NCI-H526 (cell line): ENCODE measurements at regions not wholly inside any gene's neighbourhood (a gene's known extent, or its start where the extent isn't known, plus 50 kb on each side); places are given as distances from the start of the nearest gene placed in this dataset.
"Not testable (repeated sequence)": the region's sequence is repeated elsewhere in the genome, so short reads cannot be mapped to it uniquely, and the experiment has no call there.

ENCODE experiments used
- DNase-seq, 2 experiments: peaks; one replicate each; lab custom pipeline; 2025; lab: John Stamatoyannopoulos, UW

GRCh38 chr2:149800624-149801542 is 213.3 kb upstream of the MMADHC start:
- no peak for DNase-seq

GRCh38 chr2:149799013-149799705 is 211.6 kb upstream of the MMADHC start:
- DNase-seq: peak; percentile 9 to 56

DNA sequence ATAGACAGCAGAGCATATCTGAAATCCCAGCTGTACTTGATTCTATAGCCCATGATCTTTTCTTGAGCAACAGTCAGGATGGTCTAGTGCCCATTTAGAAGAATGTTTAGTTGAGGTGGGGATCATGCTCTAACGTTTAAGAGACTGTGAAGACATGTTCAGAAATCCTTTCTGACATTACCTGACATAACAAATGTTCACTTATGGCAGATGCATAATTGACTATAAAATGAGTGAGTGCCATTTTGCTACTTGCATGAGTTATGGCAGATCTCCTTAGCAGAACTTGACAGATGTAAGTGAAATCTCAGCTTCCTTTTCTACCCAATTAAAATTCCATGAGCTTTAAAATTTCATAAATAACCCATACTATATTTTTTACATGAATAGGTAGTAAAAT is 209.5 kb upstream of the MMADHC start:
- DNase-seq: no peak

GRCh38 chr2:149789549-149789948 is 202.0 kb upstream of the MMADHC start:
- DNase-seq: no peak

DNA sequence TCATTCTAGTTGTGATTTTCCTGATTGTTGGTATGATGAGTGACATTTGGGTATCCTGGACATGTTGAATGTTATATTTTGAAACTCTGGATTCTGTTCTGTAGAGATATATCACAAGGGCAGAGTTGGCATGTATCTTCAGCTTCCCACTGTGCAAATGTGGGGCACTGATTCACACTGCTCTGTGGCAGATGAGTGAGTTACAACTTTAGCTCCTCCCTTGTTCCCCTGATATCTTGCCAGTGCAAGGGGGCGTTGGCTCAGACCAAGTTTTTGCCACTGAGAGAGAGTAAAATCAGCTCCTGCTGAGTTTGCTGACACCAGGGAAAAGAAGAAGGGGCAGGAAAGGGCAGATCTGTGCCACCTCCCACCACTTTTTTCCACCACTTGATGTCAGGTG is 199.6 kb upstream of the MMADHC start:
- DNase-seq: no peak

DNA sequence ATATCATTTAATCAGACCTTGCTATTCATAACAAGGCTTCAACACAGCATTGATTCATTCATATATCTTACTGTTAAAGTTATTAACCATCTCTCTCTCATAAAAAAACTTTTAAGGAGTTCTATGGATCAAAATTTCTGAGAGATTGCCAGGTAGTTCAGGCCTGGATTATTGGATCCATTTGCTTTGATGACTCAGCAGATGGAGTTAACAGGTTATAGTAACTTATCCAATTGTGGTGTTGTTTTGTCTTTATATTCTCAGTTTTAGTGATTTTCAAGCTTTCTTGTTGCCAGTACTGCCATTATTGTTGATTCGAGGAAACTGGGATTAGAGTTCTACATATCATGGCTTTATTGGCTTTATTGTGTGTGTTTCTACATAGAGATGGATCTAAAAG is 195.7 kb upstream of the MMADHC start:
- no peak for DNase-seq

DNA sequence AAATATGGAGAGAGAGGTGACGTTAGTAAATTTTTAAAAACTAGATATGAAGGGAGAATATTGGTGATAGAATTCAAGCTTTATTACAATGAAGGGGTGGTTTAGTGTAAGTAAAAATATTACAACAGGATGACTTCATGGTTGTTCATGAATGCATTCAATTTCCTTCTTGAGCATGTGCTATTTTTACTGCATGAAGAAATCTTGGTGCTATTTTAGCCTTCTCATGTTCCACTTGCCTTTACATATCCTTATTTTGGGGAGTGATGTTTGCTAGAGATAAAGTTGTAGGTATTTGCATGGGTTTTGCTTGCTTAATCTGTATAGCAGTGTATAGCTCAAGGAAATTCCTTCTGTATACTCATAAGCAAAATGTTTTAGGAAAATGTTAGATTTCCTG is 195.0 kb upstream of the MMADHC start:
- peak in 1 of 2 experiments; percentile 7 for DNase-seq

DNA sequence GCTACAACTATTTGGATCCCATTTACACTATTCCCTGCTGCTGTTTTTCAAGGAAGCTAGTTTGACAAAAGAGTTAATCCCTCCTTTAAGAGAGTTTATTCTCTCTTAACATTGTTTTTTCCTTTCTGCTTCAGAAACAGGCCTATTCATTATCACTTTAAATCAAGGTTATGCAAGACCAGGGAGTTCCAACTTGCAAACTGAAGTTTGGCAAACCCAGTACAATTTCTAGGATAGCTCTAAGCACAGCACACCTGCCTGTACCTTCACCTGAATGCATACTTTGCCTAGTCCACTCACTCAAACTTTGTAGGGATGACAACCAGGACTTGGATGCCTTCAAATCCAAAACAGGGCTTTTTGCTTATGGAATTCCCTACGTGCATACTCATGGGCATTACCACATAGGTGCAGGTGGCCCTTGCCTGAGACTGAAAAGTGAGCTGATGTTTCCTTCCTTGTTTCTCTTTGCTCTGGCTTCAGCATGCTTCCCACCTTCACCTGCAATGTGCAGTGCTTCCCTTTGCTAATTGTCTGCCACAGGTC is 193.8 kb upstream of the MMADHC start:
- DNase-seq: no peak

DNA sequence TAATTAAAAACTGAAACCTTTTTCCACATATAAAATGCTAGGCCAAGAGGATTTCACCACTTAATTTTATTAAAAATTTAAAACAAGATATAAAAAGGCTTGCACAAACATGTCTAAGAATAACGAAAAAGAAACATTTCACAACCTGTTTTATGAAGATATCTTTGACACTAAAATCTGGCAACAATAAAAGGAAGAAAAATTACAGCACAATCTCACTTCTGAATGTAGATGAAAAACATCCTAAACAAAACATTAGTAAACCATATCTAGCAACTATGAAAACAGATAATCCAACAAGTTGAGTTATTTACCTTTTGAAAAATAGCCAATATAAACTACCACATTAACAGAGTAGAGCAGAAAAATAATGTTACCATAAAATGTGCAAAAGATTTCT is 185.4 kb upstream of the MMADHC start:
- DNase-seq: no peak

DNA sequence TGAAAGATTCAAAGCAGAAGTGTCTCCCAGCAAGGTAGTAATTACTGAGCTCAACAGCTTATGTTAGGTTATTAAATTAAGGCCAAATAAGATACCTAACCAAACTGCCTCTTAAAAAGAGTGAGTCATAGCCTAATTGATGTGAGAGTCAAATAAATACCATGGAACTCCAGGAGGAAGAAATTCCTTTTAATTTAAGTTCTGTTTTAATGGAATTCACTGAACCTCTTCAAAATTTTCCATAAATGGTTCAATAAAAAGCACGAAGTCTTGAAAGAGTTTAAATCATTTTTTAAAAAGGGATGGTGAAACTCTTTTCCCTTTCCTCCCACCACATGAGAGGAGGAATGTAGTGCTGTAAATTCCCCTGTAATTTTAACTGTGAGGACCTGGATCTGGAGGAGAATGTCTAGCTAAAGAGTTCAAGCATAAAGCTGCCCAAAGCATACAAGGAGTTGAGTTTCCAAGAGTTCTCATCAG is 180.8 kb upstream of the MMADHC start:
- peak in 1 of 2 experiments; percentile 3 for DNase-seq

GRCh38 chr2:149767516-149767974 is 180.0 kb upstream of the MMADHC start:
- no peak for DNase-seq

- DNase-seq: no peak
Measured at GRCh38 chr2:149766339-149766738, 178.8 kb upstream of the MMADHC start.

DNA sequence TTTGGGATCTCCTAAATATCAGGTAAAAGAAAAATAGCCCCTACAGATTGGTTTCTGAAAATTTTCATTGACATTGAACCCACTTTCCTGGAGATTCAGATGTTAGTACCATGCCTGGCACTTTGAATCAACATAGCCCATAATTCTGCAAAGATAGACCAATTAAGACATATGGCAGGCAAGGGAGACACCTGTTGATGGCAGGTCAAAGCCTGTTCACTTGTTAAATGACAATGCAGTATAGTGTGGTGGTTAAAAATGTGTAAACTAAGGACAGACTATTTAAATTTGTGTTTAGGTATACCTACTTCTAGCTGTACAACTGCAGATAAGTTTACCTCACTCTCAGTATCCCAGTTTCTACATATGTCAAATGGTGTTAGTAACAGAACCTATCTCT is 178.1 kb upstream of the MMADHC start:
- DNase-seq: no peak

- DNase-seq: no peak
Measured at GRCh38 chr2:149765003-149765402, 177.4 kb upstream of the MMADHC start.

DNA sequence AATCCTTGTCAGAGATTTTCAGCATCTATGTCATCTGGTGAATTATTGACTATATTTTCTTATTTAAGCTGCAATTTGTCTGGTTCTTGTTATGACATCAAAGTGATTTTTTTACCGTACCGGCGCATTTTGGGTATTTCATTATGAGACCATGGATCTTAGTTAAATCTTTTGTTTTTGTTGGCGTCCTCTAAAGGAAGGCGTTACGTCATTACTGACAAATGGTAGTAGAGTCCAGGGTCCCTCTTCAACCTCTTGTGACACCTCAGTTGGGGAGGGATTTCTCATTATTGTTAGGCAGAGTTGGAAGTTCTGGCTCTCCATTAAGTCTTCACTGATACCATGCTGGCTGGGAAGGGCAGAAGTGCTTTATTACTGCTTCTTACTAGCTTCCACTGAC is 175.8 kb upstream of the MMADHC start:
- DNase-seq: no peak

DNA sequence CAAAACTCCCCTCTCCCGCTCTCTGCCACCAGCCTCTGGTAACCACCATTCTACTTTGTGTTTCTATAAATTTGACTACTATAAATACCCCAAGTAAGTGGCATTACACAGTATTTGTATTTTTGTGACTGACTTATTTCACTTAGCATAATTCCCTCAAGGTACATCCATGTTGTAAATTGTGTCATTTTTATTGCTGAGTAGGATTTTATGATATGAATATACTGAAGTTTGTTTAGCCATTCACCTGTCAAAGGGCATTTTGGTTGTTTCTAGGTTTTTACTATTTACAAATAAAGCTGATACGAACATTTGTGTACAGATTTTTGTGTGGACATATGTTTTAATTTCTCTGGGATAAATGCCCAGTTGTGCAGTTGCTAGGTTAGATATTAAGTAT is 174.0 kb upstream of the MMADHC start:
- DNase-seq: no peak

GRCh38 chr2:149759382-149759781 is 171.8 kb upstream of the MMADHC start:
- not testable (repeated sequence) for DNase-seq

DNA sequence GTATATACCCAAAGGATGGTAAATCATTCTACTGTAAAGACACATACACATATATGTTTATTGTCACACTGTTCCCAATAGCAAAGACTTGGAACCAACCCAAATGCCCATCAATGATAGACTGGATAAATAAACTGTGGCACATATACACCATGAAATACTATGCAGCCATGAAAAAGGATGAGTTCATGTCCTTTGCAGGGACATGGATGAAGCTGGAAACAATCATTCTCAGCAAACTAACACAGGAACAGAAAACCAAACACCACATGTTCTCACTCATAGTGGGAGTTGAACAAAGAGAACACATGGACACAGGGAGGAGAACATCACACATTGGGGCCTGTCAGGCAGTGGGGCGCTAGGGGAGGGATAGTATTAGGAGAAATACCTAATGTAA is 167.1 kb upstream of the MMADHC start:
- DNase-seq: not testable (repeated sequence)

DNA sequence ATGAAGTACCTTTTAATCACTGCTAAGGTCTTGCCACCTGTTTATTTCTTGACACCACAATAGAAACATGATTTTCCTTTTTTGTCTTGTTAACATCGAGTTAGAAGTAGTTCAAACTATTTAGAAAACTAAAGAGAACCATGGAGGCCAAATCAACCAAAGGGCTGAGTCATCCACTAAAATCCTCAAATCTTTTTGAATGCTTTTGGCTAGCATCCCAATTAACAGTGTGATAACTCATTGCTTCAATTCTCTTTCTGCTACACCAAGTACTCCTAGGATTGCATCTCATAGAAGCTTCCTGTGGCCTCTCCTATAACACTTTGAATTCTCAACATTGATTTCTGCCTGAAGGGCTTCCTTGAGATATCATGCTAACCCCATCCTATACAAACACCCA is 159.9 kb upstream of the MMADHC start:
- DNase-seq: no peak

DNA sequence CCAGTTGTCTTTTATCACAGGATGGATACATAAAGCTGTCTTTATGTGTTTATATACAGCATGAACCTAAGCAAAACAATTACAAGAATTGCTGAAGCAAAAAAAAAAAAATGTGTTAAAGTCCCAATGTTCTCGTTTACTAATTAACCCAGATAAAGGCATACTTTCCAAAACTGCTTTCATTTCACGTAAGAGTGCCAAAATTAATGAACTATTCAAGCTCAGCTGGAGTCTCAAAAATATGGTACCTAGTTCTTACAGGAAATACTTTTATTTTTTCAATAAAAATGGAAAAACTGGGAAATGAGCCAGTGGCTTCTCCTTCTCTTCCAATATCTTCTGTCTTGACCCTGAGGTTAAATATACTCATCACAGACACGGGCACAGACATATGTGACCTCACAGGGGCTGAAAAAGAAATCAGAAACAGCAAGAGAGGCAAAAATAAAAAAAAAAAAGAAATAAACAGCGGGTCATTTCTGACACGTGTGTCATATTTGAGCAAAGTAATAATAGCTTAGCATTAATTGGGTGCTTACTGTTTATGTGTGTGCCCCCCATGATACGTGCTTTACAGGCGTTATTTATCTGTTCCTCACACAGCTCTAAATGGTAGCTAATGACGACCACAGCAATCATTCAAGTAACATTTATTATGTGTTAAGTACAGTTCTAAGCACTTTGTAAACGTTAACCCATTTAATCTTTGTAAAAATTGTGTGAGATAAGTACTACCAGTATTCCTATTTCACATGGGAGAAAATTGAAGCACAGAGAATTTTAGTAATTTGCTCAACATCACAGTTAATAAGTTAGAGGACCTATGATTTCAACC is 158.0 kb upstream of the MMADHC start:
- DNase-seq: no peak

DNA sequence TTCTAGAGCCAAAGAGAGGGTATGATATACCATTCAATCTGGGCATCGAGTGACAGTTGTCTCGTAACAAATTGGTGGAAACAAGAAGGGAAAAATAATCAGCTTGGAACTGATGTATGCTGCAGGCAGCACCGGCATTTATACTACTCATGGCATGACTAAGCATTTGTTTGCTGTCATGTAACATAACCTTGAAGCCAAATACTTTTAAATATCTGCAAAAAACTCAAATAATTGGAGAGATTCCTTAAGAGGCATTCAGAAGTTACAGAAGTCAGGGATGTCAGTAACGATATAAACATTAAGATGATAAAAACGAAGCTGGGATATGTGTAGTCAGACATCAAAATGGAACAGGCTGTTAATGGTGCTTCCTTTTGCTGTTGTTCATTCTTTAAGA is 157.3 kb upstream of the MMADHC start:
- DNase-seq: no peak
